Stimulated activated CD4-positive, alpha-beta T cell treated with anti-CD3 and anti-CD28 coated beads, Interleukin-15, amount 100 ng/mL, for 1 hour (primary cell): ENCODE measurements at regions not wholly inside any gene's neighbourhood (a gene's known extent, or its start where the extent isn't known, plus 50 kb on each side); places are given as distances from the start of the nearest gene placed in this dataset.

Experiments used
- DNase-seq, 2 donors: peaks; one replicate each; pipeline ENCODE4 v3.0.0-alpha.2; 2020; ENCODE audit warnings: low read depth in 1 of 2, low spot score in 1 of 2

GRCh38 chr15:69830876-69831275, 266.8 kb downstream of the TLE3 start:
- DNase-seq: no peak

GRCh38 chr15:69834267-69834666, 263.4 kb downstream of the TLE3 start:
- no peak for DNase-seq

GRCh38 chr15:69834761-69835160, 263.0 kb downstream of the TLE3 start:
- DNase-seq: no peak

- no peak for DNase-seq
Measured at GRCh38 chr15:69836048-69836447, 261.7 kb downstream of the TLE3 start.

- DNase-seq: no peak
Measured at GRCh38 chr15:69836526-69837230, 261.0 kb downstream of the TLE3 start.

GRCh38 chr15:69838338-69838737, 259.4 kb downstream of the TLE3 start:
- DNase-seq: no peak

GRCh38 chr15:69838994-69839393, 258.7 kb downstream of the TLE3 start:
- DNase-seq: no peak

- DNase-seq: no peak
Measured at GRCh38 chr15:69841113-69841828, 256.4 kb downstream of the TLE3 start.

- DNase-seq: no peak
Measured at GRCh38 chr15:69842851-69843250, 254.9 kb downstream of the TLE3 start.

GRCh38 chr15:69843276-69843899, 254.3 kb downstream of the TLE3 start:
- DNase-seq: no peak

GRCh38 chr15:69843900-69844304, 253.8 kb downstream of the TLE3 start:
- no peak for DNase-seq

- DNase-seq: no peak
Measured at GRCh38 chr15:69845159-69845558, 252.6 kb downstream of the TLE3 start.

GRCh38 chr15:69847625-69848024, 250.1 kb downstream of the TLE3 start:
- no peak for DNase-seq

- DNase-seq: no peak
Measured at GRCh38 chr15:69848096-69848495, 249.6 kb downstream of the TLE3 start.

GRCh38 chr15:69848551-69849231, 249.0 kb downstream of the TLE3 start:
- no peak for DNase-seq

GRCh38 chr15:69849232-69849610, 248.5 kb downstream of the TLE3 start:
- no peak for DNase-seq

- no peak for DNase-seq
Measured at GRCh38 chr15:69852482-69852881, 245.2 kb downstream of the TLE3 start.

- DNase-seq: no peak
Measured at GRCh38 chr15:69852916-69853315, 244.8 kb downstream of the TLE3 start.

GRCh38 chr15:69853544-69853951, 244.2 kb downstream of the TLE3 start:
- no peak for DNase-seq

GRCh38 chr15:69854001-69854400, 243.7 kb downstream of the TLE3 start:
- DNase-seq: no peak

GRCh38 chr15:69854521-69855181, 243.1 kb downstream of the TLE3 start:
- no peak for DNase-seq
